HUES6 (cell line): ENCODE measurements at regions not wholly inside any gene's neighbourhood (a gene's known extent, or its start where the extent isn't known, plus 50 kb on each side); places are given as distances from the start of the nearest gene placed in this dataset.

Experiments
- H3K27ac ChIP-seq: 2 replicates; pipeline ENCODE4 v1.7.0; 2013; ENCODE audit warnings: low read depth, mild to moderate bottlenecking, low read length, inconsistent platforms
- H3K27me3 ChIP-seq: 2 replicates; pipeline ENCODE4 v1.6.1; 2013; ENCODE audit warnings: low read length; ENCODE audit not compliant: control insufficient read depth, insufficient read depth
- H3K36me3 ChIP-seq: 2 replicates; pipeline ENCODE4 v1.6.1; 2013; ENCODE audit warnings: low read length; ENCODE audit not compliant: control insufficient read depth, insufficient read depth
- H3K4me1 ChIP-seq: 2 replicates; pipeline ENCODE4 v1.6.1; 2013; ENCODE audit warnings: low read length; ENCODE audit not compliant: control insufficient read depth, insufficient read depth
- H3K4me3 ChIP-seq: 2 replicates; pipeline ENCODE4 v1.5.1; 2013; ENCODE audit warnings: low read depth, low read length
- H3K9ac ChIP-seq: one replicate; pipeline ENCODE4 v1.6.1; 2013; ENCODE audit warnings: mild to moderate bottlenecking, low read length
- H3K9me3 ChIP-seq: 2 replicates; pipeline ENCODE4 v1.6.1; 2013; ENCODE audit warnings: low read depth, low read length; ENCODE audit not compliant: control insufficient read depth, insufficient read depth

GRCh38 chr5:42924226-42924625 is 112.5 kb upstream of the SELENOP start:
- Histone ChIP-seq H3K27me3 (no peaks in the 10 kb centered on the region), H3K27ac (no peak overlapping the region), H3K4me3 (no peak overlapping the region), H3K36me3 (no peaks in the 10 kb centered on the region), H3K9me3 (peaks cover 16% of the 10 kb centered on the region; the same call in 1 of the 2 replicates), H3K9ac (no peak overlapping the region), H3K4me1 (no peaks in the 10 kb centered on the region)

- H3K27ac ChIP-seq: no peak overlapping the region
- H3K4me3 ChIP-seq: no peak overlapping the region
- no peaks in the 10 kb centered on the region for H3K36me3 ChIP-seq
- H3K27me3 ChIP-seq: no peaks in the 10 kb centered on the region
- H3K9ac ChIP-seq: no peak overlapping the region
- no peaks in the 10 kb centered on the region for H3K4me1 ChIP-seq
- peaks cover 16% of the 10 kb centered on the region; the same call in 1 of the 2 replicates for H3K9me3 ChIP-seq
Measured at GRCh38 chr5:42923710-42924109, 112.0 kb upstream of the SELENOP start.

DNA sequence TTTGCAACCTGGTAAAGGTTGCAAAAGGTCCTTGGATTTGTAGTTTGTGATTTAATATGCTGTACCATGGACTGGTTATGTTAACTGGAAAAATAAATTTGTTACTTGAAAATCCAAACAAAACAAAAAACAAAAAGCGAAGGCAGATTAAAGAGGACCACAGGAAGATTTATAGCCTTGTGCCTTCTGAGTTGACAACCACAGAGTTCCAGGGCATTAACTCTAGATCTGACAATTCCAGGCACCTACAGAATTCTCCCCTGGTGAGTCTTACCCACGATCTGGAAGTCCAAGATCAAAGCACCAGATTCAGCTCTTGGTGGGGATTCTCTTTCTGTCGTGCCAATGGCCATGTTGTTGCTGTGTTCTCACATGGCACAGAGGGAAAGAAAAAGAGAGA is 107.9 kb upstream of the SELENOP start:
- Histone ChIP-seq H3K9me3 (peaks cover 10% of the 10 kb centered on the region; the same call in 1 of the 2 replicates), H3K4me1 (no peaks in the 10 kb centered on the region), H3K4me3 (no peak overlapping the region), H3K9ac (no peak overlapping the region), H3K27ac (no peak overlapping the region), H3K27me3 (no peaks in the 10 kb centered on the region), H3K36me3 (no peaks in the 10 kb centered on the region)

DNA sequence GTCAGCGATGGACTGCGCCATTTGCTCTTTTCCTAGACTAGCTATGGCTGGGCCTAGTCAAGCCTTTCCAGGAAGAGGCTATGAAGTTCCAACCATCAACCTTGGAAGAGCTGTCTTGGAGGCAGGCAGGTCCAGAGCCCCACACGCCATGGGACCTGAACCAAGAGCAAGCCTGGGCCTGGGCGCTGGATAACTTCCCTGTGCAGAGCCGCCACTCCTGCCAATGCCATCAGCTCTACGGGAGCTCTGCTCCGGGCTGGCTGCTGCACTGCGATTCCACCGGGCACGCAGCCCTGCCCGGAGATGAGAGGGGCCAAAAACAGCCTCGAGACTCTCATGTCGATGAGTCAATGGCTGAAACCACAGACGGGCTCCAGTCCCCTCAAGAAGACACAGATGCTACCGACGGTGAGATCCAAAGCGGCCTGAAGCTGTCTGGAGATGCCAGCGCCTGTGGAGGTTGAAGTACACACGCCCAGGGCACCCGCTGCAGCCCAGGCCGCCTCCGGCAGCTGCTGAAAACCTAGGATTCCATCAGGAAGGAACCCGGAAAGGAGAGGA is 103.7 kb upstream of the SELENOP start:
- Histone ChIP-seq H3K4me3 (no peak overlapping the region), H3K9me3 (no peaks in the 10 kb centered on the region), H3K27me3 (no peaks in the 10 kb centered on the region), H3K9ac (no peak overlapping the region), H3K36me3 (no peaks in the 10 kb centered on the region), H3K27ac (no peak overlapping the region), H3K4me1 (no peaks in the 10 kb centered on the region)

DNA sequence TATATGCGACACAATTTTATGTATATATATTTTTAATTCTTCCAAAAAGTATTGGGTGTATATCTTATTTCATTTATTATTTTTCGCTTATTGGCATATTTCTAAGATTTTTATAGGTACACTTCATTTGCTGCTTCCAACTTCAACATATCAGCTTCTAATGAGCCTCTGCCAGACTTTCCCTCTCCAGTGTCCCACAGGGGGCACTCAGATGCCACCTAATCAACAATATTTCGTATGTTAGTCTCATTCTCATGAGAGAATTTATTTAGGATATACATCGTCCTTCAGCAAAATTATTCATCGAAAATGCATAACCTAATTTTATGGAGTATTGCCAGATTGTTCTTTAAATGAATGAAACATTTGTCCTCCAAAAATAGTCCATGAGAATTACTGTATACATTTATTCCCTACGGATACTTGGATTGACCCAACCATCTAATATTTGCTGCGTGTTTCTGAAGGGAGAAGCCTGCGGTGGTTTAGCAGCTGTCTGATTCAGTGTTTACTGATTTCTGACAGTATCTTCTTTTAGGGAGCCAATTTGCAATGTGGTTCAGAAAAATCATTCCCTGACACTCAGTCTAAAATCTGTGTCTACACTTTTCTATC is 100.6 kb upstream of the SELENOP start:
- Histone ChIP-seq H3K9ac (no peak overlapping the region), H3K27me3 (peaks cover 19% of the 10 kb centered on the region), H3K36me3 (no peaks in the 10 kb centered on the region), H3K27ac (no peak overlapping the region), H3K4me1 (no peaks in the 10 kb centered on the region), H3K4me3 (no peak overlapping the region), H3K9me3 (no peaks in the 10 kb centered on the region)

- Histone ChIP-seq H3K27ac (no peak overlapping the region), H3K4me1 (no peaks in the 10 kb centered on the region), H3K27me3 (peaks cover 34% of the 10 kb centered on the region), H3K9ac (no peak overlapping the region), H3K36me3 (no peaks in the 10 kb centered on the region), H3K9me3 (no peaks in the 10 kb centered on the region), H3K4me3 (peak overlapping the region; percentile 65)
Measured at GRCh38 chr5:42908509-42909488, 97.1 kb upstream of the SELENOP start.

DNA sequence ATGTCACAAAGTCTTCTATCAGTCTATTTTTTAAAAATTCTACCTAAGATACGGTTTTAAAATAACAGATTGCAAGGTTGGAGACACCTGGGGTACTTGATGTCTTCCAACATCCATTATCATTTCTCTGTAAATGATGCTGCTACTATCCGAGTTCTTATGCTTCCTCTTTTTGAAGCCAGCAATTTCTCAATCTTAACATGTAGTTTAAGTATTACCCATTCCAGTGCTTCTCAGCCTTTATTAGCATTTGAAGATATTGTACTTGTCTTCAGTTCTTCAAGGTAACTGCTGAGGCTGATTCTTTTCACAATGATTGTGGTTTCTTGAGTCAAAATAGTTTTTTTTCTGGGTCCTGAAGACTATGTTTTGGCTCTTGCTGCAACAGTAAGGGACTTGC is 96.4 kb upstream of the SELENOP start:
- Histone ChIP-seq H3K27ac (no peak overlapping the region), H3K4me3 (peak overlapping the region; percentile 65), H3K27me3 (peaks cover 34% of the 10 kb centered on the region), H3K9me3 (no peaks in the 10 kb centered on the region), H3K9ac (no peak overlapping the region), H3K36me3 (no peaks in the 10 kb centered on the region), H3K4me1 (no peaks in the 10 kb centered on the region)

DNA sequence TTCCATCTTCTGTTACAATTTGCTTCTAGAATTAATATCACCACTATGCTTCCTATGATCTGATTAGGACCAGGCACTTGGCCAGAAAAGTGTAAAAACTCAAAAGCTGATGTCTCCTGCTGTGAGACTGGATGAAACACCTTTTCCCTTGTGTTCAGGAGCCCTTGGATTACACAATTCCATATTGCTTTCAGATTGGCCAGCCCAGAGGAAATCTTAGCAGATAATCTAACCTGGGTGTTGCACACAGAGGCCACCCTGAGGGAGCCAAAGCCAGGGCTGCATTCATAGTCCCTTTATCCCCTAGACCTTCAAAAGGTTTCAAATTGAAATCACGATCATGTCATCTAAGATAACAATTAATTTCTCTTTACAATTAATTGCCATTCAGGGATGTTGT is 94.1 kb upstream of the SELENOP start:
- no peaks in the 10 kb centered on the region for H3K9me3 ChIP-seq
- H3K9ac ChIP-seq: no peak overlapping the region
- H3K36me3 ChIP-seq: no peaks in the 10 kb centered on the region

GRCh38 chr5:42900734-42901133 is 89.0 kb upstream of the SELENOP start:
- Histone ChIP-seq H3K36me3 (no peaks in the 10 kb centered on the region), H3K27me3 (no peaks in the 10 kb centered on the region; the same call in 1 of the 2 replicates), H3K4me1 (no peaks in the 10 kb centered on the region), H3K9me3 (no peaks in the 10 kb centered on the region), H3K4me3 (no peak overlapping the region), H3K9ac (no peak overlapping the region), H3K27ac (no peak overlapping the region)

More for the DNA sequence above, 94.1 kb upstream of the SELENOP start:
- no peaks in the 10 kb centered on the region for H3K4me1 ChIP-seq
- H3K27me3 ChIP-seq: peaks cover 34% of the 10 kb centered on the region
- no peak overlapping the region for H3K27ac ChIP-seq
- no peak overlapping the region for H3K4me3 ChIP-seq

DNA sequence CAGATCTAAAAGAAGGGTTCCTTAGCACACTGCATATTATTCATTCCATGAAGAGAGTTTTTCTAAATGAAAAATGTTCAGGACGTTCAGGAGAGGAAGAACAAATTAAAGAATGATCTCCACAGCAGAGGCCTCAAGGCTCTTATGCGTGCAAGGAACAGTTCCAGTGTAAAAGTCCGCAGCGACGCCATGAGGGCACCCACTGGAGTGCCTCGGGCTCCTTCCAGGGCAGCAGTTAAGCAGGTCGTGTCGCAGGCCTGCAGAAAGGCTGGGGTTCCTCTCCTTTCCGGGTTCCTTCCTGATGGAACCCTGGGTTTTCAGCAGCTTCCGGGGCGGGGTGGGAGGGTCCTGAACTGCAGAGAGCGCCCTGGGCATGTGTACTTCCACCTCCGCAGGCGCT is 87.1 kb upstream of the SELENOP start:
- Histone ChIP-seq H3K36me3 (no peaks in the 10 kb centered on the region), H3K27me3 (no peaks in the 10 kb centered on the region), H3K9me3 (no peaks in the 10 kb centered on the region), H3K9ac (no peak overlapping the region), H3K4me3 (no peak overlapping the region), H3K4me1 (no peaks in the 10 kb centered on the region), H3K27ac (no peak overlapping the region)

DNA sequence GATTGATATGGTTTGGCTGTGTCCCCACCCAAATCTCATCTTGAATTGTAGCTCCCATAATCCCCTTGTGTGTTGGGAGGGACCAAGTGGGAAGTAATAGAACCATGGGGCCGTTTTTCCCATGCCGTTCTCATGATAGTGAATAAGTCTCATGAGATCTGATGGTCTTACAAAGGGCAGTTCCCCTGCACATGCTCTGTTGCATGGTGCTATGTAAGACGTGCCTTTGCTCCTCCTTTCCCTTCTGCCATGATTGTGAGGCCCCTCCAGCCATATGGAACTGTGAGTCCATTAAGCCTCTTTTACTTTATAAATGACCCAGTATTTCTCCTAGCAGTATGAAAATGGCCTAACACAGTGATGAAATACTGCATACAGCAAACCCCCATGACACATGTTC is 84.8 kb upstream of the SELENOP start:
- Histone ChIP-seq H3K9ac (no peak overlapping the region), H3K27me3 (no peaks in the 10 kb centered on the region), H3K9me3 (no peaks in the 10 kb centered on the region), H3K36me3 (no peaks in the 10 kb centered on the region), H3K4me3 (no peak overlapping the region), H3K4me1 (no peaks in the 10 kb centered on the region), H3K27ac (no peak overlapping the region)
